ENCODE measurements at regions not wholly inside any gene's neighbourhood (a gene's known extent, or its start where the extent isn't known, plus 50 kb on each side); places are given as distances from the start of the nearest gene placed in this dataset.
"Not testable (repeated sequence)": the region's sequence is repeated elsewhere in the genome, so short reads cannot be mapped to it uniquely, and the experiment has no call there.

GRCh38 chrY:12459965-12460364 is 241.1 kb upstream of the USP9Y start:
- no peak for DNase-seq

DNA sequence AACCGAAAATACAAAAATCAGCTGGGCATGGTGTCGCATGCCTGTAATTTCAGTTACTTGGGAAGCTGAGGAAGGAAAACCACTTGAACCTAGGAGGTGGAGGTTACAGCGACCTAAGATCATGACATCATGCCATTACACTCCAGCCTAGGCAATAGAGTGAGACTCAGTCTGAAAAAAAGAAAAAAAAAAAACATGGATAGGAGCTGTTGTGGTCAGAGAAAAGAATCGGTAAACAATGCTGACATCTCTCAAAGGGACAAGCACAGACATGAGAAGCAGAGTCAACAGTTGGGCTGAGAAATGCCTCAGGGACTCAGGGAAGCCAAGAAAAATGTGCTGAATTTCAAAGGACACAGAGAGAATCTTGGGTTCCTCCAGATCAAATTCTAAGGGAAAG is 236.9 kb upstream of the USP9Y start:
- no peak for DNase-seq

DNA sequence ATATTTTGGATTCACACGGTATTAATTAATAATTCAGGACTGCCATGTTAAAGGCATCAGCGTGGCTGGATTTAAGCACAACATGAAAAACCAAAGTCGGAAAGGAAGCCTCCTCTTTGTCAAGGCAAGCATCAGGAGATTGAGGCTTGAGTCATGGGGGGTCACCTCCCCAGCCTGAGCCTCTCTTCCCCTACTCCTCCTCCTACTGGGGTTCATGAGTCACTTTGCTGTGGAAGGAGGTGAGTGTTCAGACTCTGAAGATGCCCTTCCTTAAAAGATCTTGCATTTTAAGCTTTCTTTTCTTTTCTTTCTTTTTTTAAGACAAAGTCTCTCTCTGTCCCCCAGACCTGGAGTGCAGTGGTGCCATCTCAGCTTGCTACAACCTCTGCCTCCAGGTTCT is 235.3 kb upstream of the USP9Y start:
- no peak for DNase-seq

DNA sequence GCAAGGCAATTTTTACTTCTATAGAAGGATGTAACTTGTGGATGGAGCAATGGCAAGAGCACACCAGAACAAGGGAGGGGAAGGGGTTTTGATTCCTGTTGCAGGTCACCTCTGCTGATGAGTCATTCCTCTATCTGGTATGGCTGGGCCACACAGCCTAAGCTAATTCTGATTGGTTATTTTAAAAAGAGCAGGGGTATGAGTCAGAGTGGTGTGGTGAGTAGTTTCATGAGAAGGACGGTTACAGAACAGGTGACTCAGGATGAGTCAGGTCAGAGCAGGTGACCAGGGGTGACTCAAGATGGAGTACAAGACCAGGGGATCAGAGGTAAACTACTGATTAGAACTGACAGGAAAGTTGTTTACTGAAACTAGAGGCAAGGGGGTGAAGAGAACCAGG is 231.9 kb upstream of the USP9Y start:
- no peak for DNase-seq

DNA sequence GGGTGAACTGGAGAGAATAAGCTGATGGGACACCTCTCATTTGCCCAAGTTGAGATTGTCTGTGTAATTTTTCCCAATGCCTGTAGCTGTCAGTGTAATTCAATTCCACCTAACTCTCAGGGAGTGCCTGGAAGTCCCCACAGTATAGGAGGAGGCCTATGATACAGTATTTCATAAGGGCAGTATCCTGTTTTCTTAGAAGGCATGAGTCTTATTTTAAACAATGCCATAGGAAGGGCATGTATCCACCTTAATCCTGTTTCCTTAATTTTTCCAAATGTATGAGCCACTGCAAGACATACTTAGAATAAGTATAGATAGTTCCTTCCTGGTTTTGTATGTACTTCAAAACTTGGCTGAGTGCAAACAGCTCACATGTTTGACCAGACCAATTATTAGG is 226.6 kb upstream of the USP9Y start:
- no peak for DNase-seq

DNA sequence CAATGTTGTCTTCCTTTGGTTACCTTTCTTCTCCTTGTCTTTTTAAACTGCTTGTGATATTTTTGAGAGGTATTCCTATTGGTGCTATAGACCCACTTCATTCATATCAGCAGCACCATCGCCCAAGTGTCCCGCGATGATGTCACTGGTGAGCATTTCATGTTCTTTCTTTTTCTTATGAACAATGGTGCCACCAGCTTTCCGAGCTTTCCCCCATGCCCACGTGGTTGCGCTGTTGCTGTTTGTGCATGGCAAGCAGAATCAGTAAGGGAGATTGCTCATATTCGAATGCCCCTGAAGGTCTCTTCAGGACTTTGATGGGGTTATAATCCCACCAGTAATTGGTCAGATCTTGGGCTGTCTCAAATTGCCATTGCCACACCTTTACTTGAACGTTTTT is 221.6 kb upstream of the USP9Y start:
- no peak for DNase-seq

- no peak for DNase-seq
Measured at GRCh38 chrY:12483394-12483793, 217.6 kb upstream of the USP9Y start.

DNA sequence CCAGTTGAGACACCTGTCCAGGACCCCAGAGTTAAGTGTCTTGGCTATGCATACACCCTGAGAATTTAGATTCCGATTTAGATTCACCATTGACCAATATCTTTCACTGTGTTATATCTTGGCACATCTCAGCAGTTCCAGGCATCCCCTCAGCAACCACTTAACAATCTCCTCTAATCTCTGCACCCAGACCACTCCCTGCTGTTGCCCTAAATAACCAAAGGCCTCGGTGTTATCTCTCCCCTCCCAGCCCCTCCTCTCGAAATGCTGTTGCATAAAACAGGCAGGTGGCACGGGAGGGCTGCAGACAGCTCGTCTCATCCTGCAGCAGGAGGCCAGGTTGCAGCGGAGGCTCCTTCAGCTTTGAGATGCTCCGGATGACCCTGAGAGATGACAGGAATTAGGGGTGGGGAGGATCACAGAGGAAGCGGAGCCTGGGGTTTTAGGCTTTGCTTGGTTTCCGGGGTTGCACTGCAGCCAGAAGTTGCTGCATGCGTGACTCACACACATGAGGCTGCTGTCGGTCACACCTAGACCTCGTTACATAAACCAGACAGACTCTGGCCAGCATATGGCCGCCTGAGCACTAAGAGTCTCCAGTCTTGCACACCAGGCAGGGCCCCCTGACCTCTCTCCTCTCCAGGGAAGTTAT is 210.3 kb upstream of the USP9Y start:
- DNase-seq, result no peak

DNA sequence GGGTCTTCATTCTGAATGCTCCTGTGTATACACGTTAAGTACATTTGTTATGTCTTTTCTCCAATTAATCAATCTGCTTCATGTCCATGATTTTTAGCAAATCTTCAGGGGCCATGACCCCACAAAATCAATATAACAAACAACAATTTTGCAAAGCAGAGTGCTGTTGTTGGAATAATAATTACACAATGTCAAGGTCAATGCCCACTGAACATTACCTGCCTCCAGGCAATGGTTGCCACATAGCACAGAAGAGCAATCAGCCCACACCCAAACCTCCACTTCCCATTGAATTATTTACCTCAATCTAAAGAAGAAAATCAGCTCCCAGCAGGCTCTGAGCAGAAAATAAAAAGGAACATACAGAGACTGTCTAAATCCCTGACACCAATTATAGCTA is 208.8 kb upstream of the USP9Y start:
- DNase-seq, result no peak

GRCh38 chrY:12496007-12496406 is 205.0 kb upstream of the USP9Y start:
- DNase-seq, result no peak

GRCh38 chrY:12500096-12500495 is 200.9 kb upstream of the USP9Y start:
- no peak for DNase-seq

GRCh38 chrY:12504028-12504427 is 197.0 kb upstream of the USP9Y start:
- DNase-seq, result not testable (repeated sequence)

- no peak for DNase-seq
Measured at GRCh38 chrY:12517338-12517737, 183.7 kb upstream of the USP9Y start.

DNA sequence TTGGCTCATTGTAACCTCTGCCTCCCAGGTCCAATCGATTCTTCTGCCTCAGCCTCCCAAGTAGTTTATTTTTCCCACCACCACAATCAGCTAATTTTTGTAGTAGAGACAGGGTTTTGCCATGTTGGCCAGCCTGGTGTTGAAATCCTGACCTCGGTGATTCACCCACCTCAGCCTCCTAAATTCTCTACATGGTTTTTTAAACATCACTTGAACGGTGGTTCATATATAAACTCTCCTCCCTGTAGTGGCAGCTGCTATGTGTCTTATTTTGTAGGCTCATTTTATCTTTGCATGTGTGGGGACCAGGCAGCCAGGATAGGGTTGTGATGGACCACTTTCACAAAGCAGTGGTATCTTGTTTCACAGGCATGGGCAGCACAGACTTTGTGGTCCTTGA is 175.8 kb upstream of the USP9Y start:
- DNase-seq, result no peak

GRCh38 chrY:12526362-12527063 is 174.5 kb upstream of the USP9Y start:
- DNase-seq, result no peak

- DNase-seq, result no peak
Measured at GRCh38 chrY:12537226-12537854, 163.7 kb upstream of the USP9Y start.

DNA sequence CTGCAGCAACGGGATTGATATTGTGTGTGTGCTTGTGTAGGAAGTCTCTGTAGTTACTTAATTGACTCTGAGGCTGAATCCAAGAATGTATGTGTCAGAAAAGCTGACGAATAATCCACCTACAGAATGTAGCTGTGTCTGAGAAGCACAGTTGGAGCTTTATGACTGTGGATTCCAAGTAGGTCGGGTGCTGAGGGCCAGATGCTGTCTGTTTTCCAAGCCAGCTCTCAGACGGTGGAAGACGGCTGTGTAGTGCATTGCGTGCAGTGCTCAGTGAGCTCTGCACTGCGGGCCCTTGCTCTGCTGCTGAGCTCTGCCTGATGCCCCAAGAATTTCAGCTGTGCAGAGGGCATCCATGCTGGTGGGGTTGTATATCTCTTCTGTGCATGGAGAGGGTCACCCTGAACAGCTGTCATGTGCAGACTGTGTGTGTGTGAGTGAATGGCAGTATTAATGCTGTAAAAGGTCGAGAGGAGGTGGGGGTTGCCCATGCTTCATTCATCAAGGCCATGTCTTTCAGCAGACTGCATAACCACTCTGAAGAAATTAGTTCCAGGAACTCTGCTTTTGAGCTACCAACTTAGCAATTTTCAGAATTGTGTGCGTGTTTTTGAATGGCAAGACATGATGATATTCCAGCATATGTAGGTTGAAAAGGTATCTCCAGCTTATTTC is 154.1 kb upstream of the USP9Y start:
- no peak for DNase-seq

DNA sequence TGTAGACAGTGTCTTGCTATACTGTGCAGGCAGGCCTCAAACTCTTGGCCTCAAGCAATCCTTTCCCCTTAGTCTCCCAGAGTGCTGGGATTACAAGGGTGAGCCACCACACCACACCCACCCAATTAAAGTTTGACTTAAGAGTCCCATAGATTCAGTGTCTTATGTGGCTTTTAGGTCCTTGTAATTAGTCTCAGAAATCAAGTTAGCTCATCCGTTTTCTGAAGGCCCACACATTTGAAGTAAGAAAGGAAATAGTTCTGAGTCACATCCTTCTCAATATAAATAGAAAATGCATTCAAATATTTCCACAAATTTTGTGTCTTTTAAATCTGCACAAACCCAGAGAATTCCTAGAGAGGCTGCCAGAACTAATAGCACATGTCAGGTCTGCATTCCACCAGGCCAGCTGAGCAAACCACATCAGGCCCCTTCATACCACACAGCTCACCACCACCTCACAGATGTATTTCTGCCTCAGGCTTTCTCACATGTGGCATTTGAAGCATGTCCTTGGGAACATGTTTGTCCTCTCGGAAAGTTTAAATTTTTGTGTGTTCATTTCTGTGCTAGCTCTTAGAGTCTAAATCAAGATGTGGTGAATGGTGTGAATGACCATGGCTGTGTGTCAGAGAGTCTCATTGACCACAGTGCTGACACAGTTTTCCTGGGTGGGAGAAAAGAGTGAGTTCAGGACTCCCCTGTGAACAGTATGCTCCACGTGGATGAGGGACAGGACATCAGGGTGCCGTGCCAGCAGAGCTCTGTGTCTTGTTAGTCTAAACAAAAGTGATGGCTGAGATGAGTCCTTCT is 148.4 kb upstream of the USP9Y start:
- no peak for DNase-seq

GRCh38 chrY:12553909-12554308 is 147.1 kb upstream of the USP9Y start:
- no peak for DNase-seq

- DNase-seq, result no peak
Measured at GRCh38 chrY:12555005-12555404, 146.0 kb upstream of the USP9Y start.

GRCh38 chrY:12559007-12559406 is 142.0 kb upstream of the USP9Y start:
- DNase-seq, result no peak

- no peak for DNase-seq
Measured at GRCh38 chrY:12576278-12576677, 124.8 kb upstream of the USP9Y start.
